ENCODE measurements at regions not wholly inside any gene's neighbourhood (a gene's known extent, or its start where the extent isn't known, plus 50 kb on each side); places are given as distances from the start of the nearest gene placed in this dataset.

DNA sequence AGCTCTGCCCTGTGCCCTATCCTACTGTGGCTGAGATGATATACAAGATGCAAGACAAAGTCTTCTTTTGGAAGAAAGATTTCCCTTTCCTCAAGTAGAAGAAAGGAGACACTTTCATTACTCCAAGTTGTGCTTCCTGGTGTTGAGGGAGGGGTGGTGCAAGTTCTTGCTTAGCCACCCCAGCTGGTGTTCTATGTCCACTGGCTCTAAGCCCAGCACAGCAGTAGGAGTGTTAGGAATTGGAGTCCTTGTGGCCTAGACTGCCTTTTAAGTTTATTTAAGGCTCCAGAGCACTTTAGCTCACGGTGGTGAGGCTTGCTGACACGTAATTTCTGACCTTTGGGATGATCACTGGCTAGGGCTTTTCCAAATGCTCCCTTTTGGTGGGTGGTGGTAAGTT is 109.7 kb downstream of the KIF2B start:
- TF ChIP-seq EP300 (IDR thresholded peaks at IDR 0.05) (no peak), POLR2A (IDR thresholded peaks at IDR 0.05) (no peak)
- TF ChIP-seq, protein P1, sequence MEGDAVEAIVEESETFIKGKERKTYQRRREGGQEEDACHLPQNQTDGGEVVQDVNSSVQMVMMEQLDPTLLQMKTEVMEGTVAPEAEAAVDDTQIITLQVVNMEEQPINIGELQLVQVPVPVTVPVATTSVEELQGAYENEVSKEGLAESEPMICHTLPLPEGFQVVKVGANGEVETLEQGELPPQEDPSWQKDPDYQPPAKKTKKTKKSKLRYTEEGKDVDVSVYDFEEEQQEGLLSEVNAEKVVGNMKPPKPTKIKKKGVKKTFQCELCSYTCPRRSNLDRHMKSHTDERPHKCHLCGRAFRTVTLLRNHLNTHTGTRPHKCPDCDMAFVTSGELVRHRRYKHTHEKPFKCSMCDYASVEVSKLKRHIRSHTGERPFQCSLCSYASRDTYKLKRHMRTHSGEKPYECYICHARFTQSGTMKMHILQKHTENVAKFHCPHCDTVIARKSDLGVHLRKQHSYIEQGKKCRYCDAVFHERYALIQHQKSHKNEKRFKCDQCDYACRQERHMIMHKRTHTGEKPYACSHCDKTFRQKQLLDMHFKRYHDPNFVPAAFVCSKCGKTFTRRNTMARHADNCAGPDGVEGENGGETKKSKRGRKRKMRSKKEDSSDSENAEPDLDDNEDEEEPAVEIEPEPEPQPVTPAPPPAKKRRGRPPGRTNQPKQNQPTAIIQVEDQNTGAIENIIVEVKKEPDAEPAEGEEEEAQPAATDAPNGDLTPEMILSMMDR (IDR thresholded peaks at IDR 0.05): no peak
- WGBS, 2 donors: 50% methylated on average over 2 of the region's 2 CpGs
- no peak for DNase-seq (ENCODE audit: low spot score in 2 of 2)
- Histone ChIP-seq H3K9me3 (peaks cover 0 to 3% (median 0%) of the 10 kb centered on the region in 4 donors), H3K27me3 (no peaks in the 10 kb centered on the region), H3K36me3 (no peaks in the 10 kb centered on the region), H3K4me3 (no peak overlapping the region), H3K27ac (no peak overlapping the region), H3K4me1 (no peaks in the 10 kb centered on the region)

GRCh38 chr17:53934931-53935330 is 112.2 kb downstream of the KIF2B start:
- no peak for DNase-seq (ENCODE audit: low spot score in 2 of 2)
- TF ChIP-seq EP300 (IDR thresholded peaks at IDR 0.05): no peak
- no peak for TF ChIP-seq POLR2A (IDR thresholded peaks at IDR 0.05)
- TF ChIP-seq, protein P1 (IDR thresholded peaks at IDR 0.05): no peak
- WGBS, 2 donors: 84 to 91% methylated on average over 2 of the region's 2 CpGs

GRCh38 chr17:53941231-53941630 is 118.5 kb downstream of the KIF2B start:
- no peaks in the 10 kb centered on the region for H3K27me3 ChIP-seq
- no peak for TF ChIP-seq EP300 (IDR thresholded peaks at IDR 0.05)
- TF ChIP-seq, protein P1 (IDR thresholded peaks at IDR 0.05): no peak
- TF ChIP-seq POLR2A (IDR thresholded peaks at IDR 0.05): no peak
- H3K4me1 ChIP-seq: no peaks in the 10 kb centered on the region
- no peak overlapping the region for H3K27ac ChIP-seq
- no peak for DNase-seq (ENCODE audit: low spot score in 2 of 2)
- no peaks in the 10 kb centered on the region for H3K36me3 ChIP-seq
- no peaks in the 10 kb centered on the region for H3K9me3 ChIP-seq
- H3K4me3 ChIP-seq: no peak overlapping the region

More at GRCh38 chr17:53934931-53935330, 112.2 kb downstream of the KIF2B start:
- H3K4me3 ChIP-seq: no peak overlapping the region
- no peaks in the 10 kb centered on the region for H3K4me1 ChIP-seq
- H3K36me3 ChIP-seq: no peaks in the 10 kb centered on the region
- no peak overlapping the region for H3K27ac ChIP-seq
- H3K9me3 ChIP-seq: peaks cover 0 to 3% (median 0%) of the 10 kb centered on the region in 4 donors
- no peaks in the 10 kb centered on the region for H3K27me3 ChIP-seq

GRCh38 chr17:53942436-53942835 is 119.7 kb downstream of the KIF2B start:
- no peaks in the 10 kb centered on the region for H3K9me3 ChIP-seq
- TF ChIP-seq, protein P1 (IDR thresholded peaks at IDR 0.05): no peak
- TF ChIP-seq EP300 (IDR thresholded peaks at IDR 0.05) (no peak), POLR2A (IDR thresholded peaks at IDR 0.05) (no peak)
- no peak overlapping the region for H3K27ac ChIP-seq
- H3K4me1 ChIP-seq: no peaks in the 10 kb centered on the region
- no peaks in the 10 kb centered on the region for H3K27me3 ChIP-seq
- 60 to 85% methylated on average over 1 of the region's 1 CpG for whole genome bisulfite sequencing, 2 donors
- DNase-seq (ENCODE audit: low spot score in 2 of 2): no peak
- no peaks in the 10 kb centered on the region for H3K36me3 ChIP-seq
- no peak overlapping the region for H3K4me3 ChIP-seq

DNA sequence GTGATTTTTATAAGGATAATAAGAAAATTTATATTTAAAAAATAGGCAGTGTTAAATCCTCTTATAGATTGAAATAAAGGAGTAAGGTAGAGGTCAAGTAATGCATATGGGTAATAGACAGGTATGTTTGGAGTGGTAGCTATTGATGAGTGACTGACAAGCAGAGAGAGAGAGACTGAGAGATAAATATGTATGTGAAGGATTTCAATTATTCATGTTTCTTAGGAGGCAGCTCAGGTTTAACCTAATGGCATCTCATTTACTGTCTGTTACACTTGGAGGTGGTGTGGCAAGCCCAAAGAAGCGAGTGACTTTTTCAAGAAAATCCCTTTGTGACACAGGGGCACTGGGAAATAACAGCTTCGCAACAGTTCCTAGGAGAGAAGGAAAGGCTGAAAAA is 120.2 kb downstream of the KIF2B start:
- Histone ChIP-seq H3K4me1 (no peaks in the 10 kb centered on the region), H3K36me3 (no peaks in the 10 kb centered on the region), H3K9me3 (no peaks in the 10 kb centered on the region), H3K27ac (no peak overlapping the region), H3K4me3 (no peak overlapping the region), H3K27me3 (no peaks in the 10 kb centered on the region)
- 82 to 95% methylated on average over 2 of the region's 2 CpGs for WGBS, 2 donors
- no peak for DNase-seq (ENCODE audit: low spot score in 2 of 2)
- TF ChIP-seq, protein P1 (IDR thresholded peaks at IDR 0.05): no peak
- TF ChIP-seq POLR2A (IDR thresholded peaks at IDR 0.05): no peak
- no peak for TF ChIP-seq EP300 (IDR thresholded peaks at IDR 0.05)
